Body of pancreas (tissue), 4 donors: ENCODE measurements at regions not wholly inside any gene's neighbourhood (a gene's known extent, or its start where the extent isn't known, plus 50 kb on each side); places are given as distances from the start of the nearest gene placed in this dataset.

Experiments used
- ATAC-seq: fragments of 150-250 bp; one replicate; pipeline ENCODE4 v1.9.1; 2016
- DNase-seq, 4 donors: peaks; one replicate each; pipeline ENCODE4 v3.0.0-alpha.2; 2019
- H3K27ac ChIP-seq, 4 donors: fragments of 200-600 bp; sonication (generic); 1 replicate in 3 of 4; 2 replicates in 1 of 4; pipeline versions ENCODE4 v1.5.1 to v1.6.1; 2016 to 2019; ENCODE audit warnings: mild to moderate bottlenecking in 1 of 4, mixed read lengths in 1 of 4, moderate library complexity in 1 of 4
- H3K27me3 ChIP-seq, 2 donors: fragments of 200-600 bp; sonication (generic); one replicate each; pipeline ENCODE4 v1.6.0; 2016; ENCODE audit warnings: mild to moderate bottlenecking in 1 of 2
- H3K36me3 ChIP-seq, 2 donors: fragments of 200-600 bp; sonication (generic); replicated peaks in 1 of 2; 2 replicates each; pipeline ENCODE4 v1.5.1; 2016; ENCODE audit warnings: low read depth in 2 of 2; ENCODE audit not compliant: insufficient read depth in 1 of 2
- H3K4me1 ChIP-seq: fragments of 200-600 bp; sonication (generic); one replicate; pipeline ENCODE4 v1.6.0; 2016
- H3K4me3 ChIP-seq, 2 donors: fragments of 200-600 bp; sonication (generic); 1 replicate in 1 of 2; 2 replicates in 1 of 2; pipeline ENCODE4 v1.5.1; 2016 to 2019
- H3K9me3 ChIP-seq, 3 donors: fragments of 200-600 bp; sonication (generic); 1 replicate in 2 of 3; 2 replicates in 1 of 3; pipeline ENCODE4 v1.5.1; 2016
- CTCF ChIP-seq, 7 experiments: fragments of 450-650 bp in 4 of 7; fragments of 200-600 bp in 3 of 7; sonication (generic) in 3 of 7; IDR thresholded peaks; one replicate each; pipeline ENCODE4 v1.5.1; 2016 to 2019; ENCODE audit warnings: antibody characterized with exemption in 7 of 7
- POLR2A ChIP-seq, 3 donors: fragments of 450-650 bp; IDR thresholded peaks; one replicate each; pipeline ENCODE4 v1.6.1; 2016; ENCODE audit warnings: antibody characterized with exemption in 3 of 3, mild to moderate bottlenecking in 2 of 3
- WGBS, 2 donors: methylation state at CpG; one replicate each; pipeline ENCODE4 v1.1.5; 2017; 5-methylcytosine and 5-hydroxymethylcytosine counted together
- intact Hi-C: fragments of 100-400 bp; cut with DNase I; formaldehyde crosslinking; loops from one replicate; pipeline ENCODE4 v1.15.1; 2023

GRCh38 chr7:155979566-155979965 is 167.3 kb upstream of the SHH start:
- no peaks in the 10 kb centered on the region for H3K36me3 ChIP-seq
- WGBS, 2 donors, result 48 to 57% methylated on average over 4 of the region's 4 CpGs
- intact Hi-C loops, result no loop called here
- no peaks in the 10 kb centered on the region for H3K4me1 ChIP-seq
- no peak for TF ChIP-seq CTCF (IDR thresholded peaks at IDR 0.05)
- no peaks in the 10 kb centered on the region for H3K9me3 ChIP-seq
- no peaks in the 10 kb centered on the region for H3K27me3 ChIP-seq
- no peak for ATAC-seq
- DNase-seq, result no peak
- no peak overlapping the region for H3K27ac ChIP-seq
- H3K4me3 ChIP-seq, result no peak overlapping the region

- DNase-seq (no peak), ATAC-seq (no peak)
- intact Hi-C loops, result no loop called here
- TF ChIP-seq POLR2A (IDR thresholded peaks at IDR 0.05) (no peak), CTCF (IDR thresholded peaks at IDR 0.05) (no peak)
- Histone ChIP-seq H3K4me1 (no peaks in the 10 kb centered on the region), H3K36me3 (no peaks in the 10 kb centered on the region), H3K9me3 (no peaks in the 10 kb centered on the region), H3K27ac (no peak overlapping the region), H3K27me3 (no peaks in the 10 kb centered on the region), H3K4me3 (no peak overlapping the region)
- 57 to 59% methylated on average over 7 of the region's 7 CpGs for WGBS, 2 donors
These were observed 163.2 kb upstream of the SHH start for GRCh38 chr7:155975490-155975889.

- Histone ChIP-seq H3K27ac (no peak overlapping the region), H3K9me3 (no peaks in the 10 kb centered on the region), H3K4me3 (no peak overlapping the region), H3K27me3 (no peaks in the 10 kb centered on the region), H3K4me1 (no peaks in the 10 kb centered on the region), H3K36me3 (no peaks in the 10 kb centered on the region)
- DNase-seq (no peak), ATAC-seq (no peak)
- intact Hi-C loops, result no loop called here
- 39 to 40% methylated on average over 11 of the region's 11 CpGs for WGBS, 2 donors
- TF ChIP-seq POLR2A (IDR thresholded peaks at IDR 0.05), result no peak
- TF ChIP-seq CTCF (IDR thresholded peaks at IDR 0.05), result no peak
These were observed 162.1 kb upstream of the SHH start for GRCh38 chr7:155974186-155974897.

- ATAC-seq (no peak), DNase-seq (no peak)
- intact Hi-C loops, result no loop called here
- WGBS, 2 donors, result 65 to 76% methylated on average over 12 to 15 of the region's 15 CpGs
- no peaks in the 10 kb centered on the region for H3K27me3 ChIP-seq
- TF ChIP-seq CTCF (IDR thresholded peaks at IDR 0.05) (no peak), POLR2A (IDR thresholded peaks at IDR 0.05) (no peak)
- H3K36me3 ChIP-seq, result no peaks in the 10 kb centered on the region
- H3K4me1 ChIP-seq, result no peaks in the 10 kb centered on the region
- H3K27ac ChIP-seq, result no peak overlapping the region
- H3K9me3 ChIP-seq, result no peaks in the 10 kb centered on the region
- no peak overlapping the region for H3K4me3 ChIP-seq
These were observed 161.3 kb upstream of the SHH start for GRCh38 chr7:155973451-155973997.
